ENCODE measurements at regions not wholly inside any gene's neighbourhood (a gene's known extent, or its start where the extent isn't known, plus 50 kb on each side); places are given as distances from the start of the nearest gene placed in this dataset.

- Histone ChIP-seq H4K91ac (ENCODE audit: insufficient read depth, low read depth, low read length) (no peak overlapping the region), H3K79me1 (ENCODE audit: low read depth in 1 of 2, low read length in 2 of 2) (peaks cover 18 to 66% of the 10 kb centered on the region in 2 experiments), H4K8ac (ENCODE audit: low read depth in 2 of 2, low read length in 2 of 2) (no peak overlapping the region), H2BK15ac (ENCODE audit: low read depth, low read length) (no peak overlapping the region), H3K36me3 (ENCODE audit: control insufficient read depth, insufficient read depth, low read length) (peaks cover 3% of the 10 kb centered on the region; the same call in 1 of the 2 replicates), H4K20me1 (ENCODE audit: insufficient read depth, low read length) (no peaks in the 10 kb centered on the region), H2AK9ac (replicated peaks; ENCODE audit: low read depth, low read length, poor library complexity) (no peak overlapping the region), H3K9ac (ENCODE audit: low read depth, low read length) (no peak overlapping the region), H3K27ac (ENCODE audit: insufficient read depth, low read length) (no peak overlapping the region), H3K9me3 (ENCODE audit: control insufficient read depth, insufficient read depth, low read length) (no peaks in the 10 kb centered on the region), H3K18ac (ENCODE audit: low read depth, low read length) (no peak overlapping the region), H2AK5ac (ENCODE audit: low read depth, low read length) (no peak overlapping the region), H3K23ac (ENCODE audit: low read depth, low read length) (peak overlapping the region; percentile 46; the same call in 1 of the 2 replicates), H4K5ac (ENCODE audit: low read depth, low read length) (no peak overlapping the region), H3K56ac (ENCODE audit: extremely low read depth, insufficient read depth, low read length) (no peak overlapping the region), H3K27me3 (ENCODE audit: control insufficient read depth, insufficient read depth, low read length) (no peaks in the 10 kb centered on the region), H3K9me1 (ENCODE audit: insufficient read depth, low read length) (peaks cover 3% of the 10 kb centered on the region), H3K4me3 (ENCODE audit: insufficient read depth, low read depth, low read length) (no peak overlapping the region), H2BK20ac (ENCODE audit: low read depth, low read length) (no peak overlapping the region), H3K4ac (ENCODE audit: low read depth, low read length) (no peak overlapping the region), H3K4me2 (ENCODE audit: low read depth, low read length) (no peak overlapping the region), H3K14ac (replicated peaks; ENCODE audit: low read depth, low read length) (no peak overlapping the region), H3K4me1 (ENCODE audit: control insufficient read depth, insufficient read depth, low read length) (peaks cover 11% of the 10 kb centered on the region), H2AFZ (replicated peaks; ENCODE audit: low read length, poor library complexity) (no peak overlapping the region), H2BK120ac (ENCODE audit: low read depth, low read length) (no peak overlapping the region), H2BK5ac (ENCODE audit: low read depth, low read length, poor library complexity, severe bottlenecking) (no peak overlapping the region)
- WGBS, 2 experiments (ENCODE audit: extremely low coverage in 2 of 2, insufficient read length in 1 of 2): no CpG with 5 or more reads among the region's 2 CpGs
- no TSS peak for BruUV-seq (replicated peaks)
- DNase-seq (no peak), ATAC-seq (ENCODE audit: low read depth) (no peak)
- ChIA-PET CTCF (no interaction called here), POLR2A (ENCODE audit: unreplicated experiment) (no interaction called here)
- intact Hi-C loops (cut with micrococcal nuclease) (no loop called here), dilution Hi-C loops (cut with HindIII; ENCODE audit: low sequenced_read_pairs, unreplicated experiment) (no loop called here), in situ Hi-C loops (cut with MboI; ENCODE audit: low sequenced_read_pairs) (no loop called here)
- TF ChIP-seq RAD21 (IDR thresholded peaks at IDR 0.05; ENCODE audit: low read length) (no peak), POLR2A (IDR thresholded peaks at IDR 0.05; ENCODE audit: low read depth, low read length) (no peak), SMC3 (IDR thresholded peaks at IDR 0.05; ENCODE audit: low read depth, low read length) (no peak), FOS (IDR thresholded peaks at IDR 0.05; ENCODE audit: low read depth, low read length) (no peak), USF2 (IDR thresholded peaks at IDR 0.05; ENCODE audit: low read depth, low read length) (no peak), CEBPB (IDR thresholded peaks at IDR 0.05; ENCODE audit: low read depth, low read length) (no peak), RFX5 (IDR thresholded peaks at IDR 0.05; ENCODE audit: low read depth, low read length) (no peak)
Observed at GRCh38 chr22:46065691-46066454, 84.5 kb upstream of the PPARA start.

All from IMR-90 (cell line).